Keratinocyte (primary cell): ENCODE measurements at regions not wholly inside any gene's neighbourhood (a gene's known extent, or its start where the extent isn't known, plus 50 kb on each side); places are given as distances from the start of the nearest gene placed in this dataset.

Experiments used
- EZH2 ChIP-seq: IDR thresholded peaks from one replicate; pipeline ENCODE4 v1.6.1; 2012; ENCODE audit warnings: inconsistent platforms, mild to moderate bottlenecking, low read length, moderate library complexity
- TF ChIP-seq, protein P1 (sequence below), 3 experiments: IDR thresholded peaks in 1 of 3; conservative IDR thresholded peaks in 1 of 3; optimal IDR thresholded peaks in 1 of 3; 2 replicates in 2 of 3; 3 replicates in 1 of 3; pipeline versions ENCODE3 to v1.5.1; 2011; ENCODE audit warnings: low read length in 3 of 3, mild to moderate bottlenecking in 3 of 3, moderate library complexity in 2 of 3, control low read depth in 1 of 3, inconsistent platforms in 1 of 3; ENCODE audit not compliant: insufficient read depth in 2 of 3; ENCODE audit errors: extremely low read depth in 1 of 3

- TF ChIP-seq, protein P1, sequence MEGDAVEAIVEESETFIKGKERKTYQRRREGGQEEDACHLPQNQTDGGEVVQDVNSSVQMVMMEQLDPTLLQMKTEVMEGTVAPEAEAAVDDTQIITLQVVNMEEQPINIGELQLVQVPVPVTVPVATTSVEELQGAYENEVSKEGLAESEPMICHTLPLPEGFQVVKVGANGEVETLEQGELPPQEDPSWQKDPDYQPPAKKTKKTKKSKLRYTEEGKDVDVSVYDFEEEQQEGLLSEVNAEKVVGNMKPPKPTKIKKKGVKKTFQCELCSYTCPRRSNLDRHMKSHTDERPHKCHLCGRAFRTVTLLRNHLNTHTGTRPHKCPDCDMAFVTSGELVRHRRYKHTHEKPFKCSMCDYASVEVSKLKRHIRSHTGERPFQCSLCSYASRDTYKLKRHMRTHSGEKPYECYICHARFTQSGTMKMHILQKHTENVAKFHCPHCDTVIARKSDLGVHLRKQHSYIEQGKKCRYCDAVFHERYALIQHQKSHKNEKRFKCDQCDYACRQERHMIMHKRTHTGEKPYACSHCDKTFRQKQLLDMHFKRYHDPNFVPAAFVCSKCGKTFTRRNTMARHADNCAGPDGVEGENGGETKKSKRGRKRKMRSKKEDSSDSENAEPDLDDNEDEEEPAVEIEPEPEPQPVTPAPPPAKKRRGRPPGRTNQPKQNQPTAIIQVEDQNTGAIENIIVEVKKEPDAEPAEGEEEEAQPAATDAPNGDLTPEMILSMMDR (optimal IDR thresholded peaks at IDR 0.05 in 1 of 3, IDR thresholded peaks at IDR 0.05 in 1 of 3, conservative IDR thresholded peaks at IDR 0.05 in 1 of 3; ENCODE audit: extremely low read depth in 1 of 3, insufficient read depth in 2 of 3, low read length in 3 of 3): no peak
- TF ChIP-seq EZH2: no peak
These were observed 265.0 kb downstream of the CDH26 start for GRCh38 chr20:60223174-60223573.
